ENCODE measurements at regions not wholly inside any gene's neighbourhood (a gene's known extent, or its start where the extent isn't known, plus 50 kb on each side); places are given as distances from the start of the nearest gene placed in this dataset.

- no peak for DNase-seq (ENCODE audit: low spot score)
Observed at GRCh38 chr10:78320506-78320905, 286.8 kb downstream of the RPS24 start.

- no peak for DNase-seq (ENCODE audit: low spot score)
Observed at GRCh38 chr10:78321000-78321399, 287.3 kb downstream of the RPS24 start.

DNA sequence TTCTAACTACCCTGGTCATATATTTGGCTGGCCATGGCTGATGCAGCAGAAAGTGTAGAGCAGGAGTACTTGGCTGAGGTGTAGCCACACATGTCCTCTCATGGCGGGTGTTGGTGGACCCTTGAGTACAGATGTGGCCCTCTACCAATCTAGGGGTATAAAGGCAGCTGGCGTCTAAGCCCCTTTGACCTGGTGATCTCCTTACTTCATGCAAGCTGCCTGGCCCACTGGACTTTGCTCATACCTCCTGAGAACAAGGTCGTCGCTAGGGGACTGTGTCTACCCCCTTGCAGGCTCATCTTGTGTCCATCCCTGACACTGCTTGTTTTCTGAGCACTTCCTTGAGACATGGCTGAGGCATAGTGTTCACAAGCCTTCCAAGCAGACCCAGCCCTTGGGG, 287.8 kb downstream of the RPS24 start:
- no peak for DNase-seq (ENCODE audit: low spot score)

DNA sequence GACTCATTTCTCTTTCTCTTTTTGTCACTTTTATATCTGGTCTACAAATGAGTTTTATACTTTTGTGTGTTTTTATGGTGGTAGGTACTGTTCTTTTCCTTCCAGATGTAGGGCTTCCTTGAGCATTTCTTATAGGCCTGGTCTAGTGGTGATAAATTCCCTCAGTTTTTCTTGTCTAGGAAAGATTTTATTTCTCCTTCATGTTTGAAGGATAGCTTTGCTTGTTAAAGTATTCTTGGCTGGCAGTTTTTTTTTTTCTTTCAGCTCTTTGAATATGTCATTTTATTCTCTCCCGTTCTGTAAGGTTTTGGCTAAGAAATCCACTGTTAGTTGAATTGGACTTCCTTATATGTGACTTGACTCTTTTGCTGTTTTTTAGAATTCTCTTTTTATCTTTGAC, 292.7 kb downstream of the RPS24 start:
- DNase-seq (ENCODE audit: low spot score) = no peak

DNA sequence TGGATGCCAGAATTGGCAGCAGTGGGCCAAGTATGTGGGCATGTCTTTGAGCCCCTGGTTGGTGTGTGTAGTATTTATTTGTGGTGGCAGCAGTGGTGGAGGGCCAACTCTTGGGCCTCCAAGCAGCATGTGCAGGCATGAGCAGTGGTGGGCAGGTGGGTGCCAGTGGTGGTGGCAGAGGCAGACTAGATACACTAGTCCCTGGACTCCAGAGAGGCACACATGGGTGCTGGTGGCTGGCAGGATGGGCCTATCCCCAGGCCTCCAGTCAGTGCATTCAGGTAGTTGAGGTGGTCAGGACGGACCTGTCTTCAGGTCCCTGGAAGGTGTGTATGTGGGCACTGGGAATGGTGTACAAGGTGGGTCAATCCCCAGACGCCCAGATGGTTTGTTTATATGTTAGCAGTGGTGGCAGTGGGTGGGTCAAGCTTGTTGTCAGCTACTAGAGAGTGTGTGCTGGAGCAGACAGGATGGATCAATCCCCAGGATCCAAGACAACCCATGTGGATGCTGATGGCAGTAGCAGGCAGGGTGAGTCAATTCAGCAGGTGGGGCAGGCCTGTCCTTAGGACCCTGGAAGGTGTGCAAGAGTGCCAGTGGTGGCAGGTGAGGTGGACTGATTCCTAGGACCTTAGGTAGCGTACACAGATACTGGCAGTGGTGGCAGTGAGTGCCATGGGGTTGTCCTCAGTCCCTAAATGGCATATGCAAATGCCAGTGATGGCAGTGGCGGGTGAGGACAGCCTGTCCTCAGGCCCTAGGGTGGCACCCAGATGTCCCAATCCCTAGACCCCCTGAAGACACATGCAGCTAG, 294.3 kb downstream of the RPS24 start:
- DNase-seq (ENCODE audit: low spot score) = no peak

DNA sequence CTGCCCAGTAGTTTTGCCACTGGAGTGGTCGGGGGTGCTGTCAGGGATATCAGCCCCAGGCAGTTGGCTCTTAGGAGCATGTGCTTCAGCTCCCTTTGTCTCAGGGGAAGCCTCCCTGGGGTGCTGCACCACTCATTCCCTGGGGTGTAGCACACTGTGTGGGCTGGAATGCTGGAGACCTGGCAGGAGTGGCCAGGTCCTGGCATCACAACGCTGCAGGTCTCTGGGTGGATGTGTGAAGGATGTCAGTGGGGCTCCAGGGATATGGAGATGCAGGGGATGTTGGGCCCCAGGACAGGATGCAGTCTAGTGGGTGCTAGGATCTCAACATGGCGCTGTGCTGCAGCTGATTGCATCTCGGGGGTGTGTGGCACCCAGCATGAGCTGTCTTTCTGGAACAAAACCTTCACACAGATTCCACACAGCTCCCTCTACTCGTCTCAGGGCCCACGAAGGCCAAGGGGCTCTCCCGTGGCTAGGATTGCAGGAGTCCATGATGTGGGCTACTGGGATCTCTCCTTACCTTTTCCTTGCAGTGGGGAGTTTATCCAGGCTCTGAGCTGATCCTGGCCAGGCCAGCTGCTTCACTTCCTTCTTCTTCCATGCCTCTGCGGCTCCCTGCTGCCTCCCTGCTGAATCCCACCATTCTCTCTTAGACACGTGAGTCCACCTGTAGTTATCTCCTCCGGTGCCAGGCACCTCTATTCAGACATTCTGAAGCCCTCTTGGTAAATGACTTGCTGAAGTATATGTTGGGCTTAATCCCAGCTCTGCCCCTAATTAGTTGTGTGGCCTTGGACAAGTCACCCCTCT, 295.1 kb downstream of the RPS24 start:
- no peak for DNase-seq (ENCODE audit: low spot score)

- DNase-seq (ENCODE audit: low spot score) = no peak
Observed at GRCh38 chr10:78330884-78331283, 297.2 kb downstream of the RPS24 start.

- DNase-seq (ENCODE audit: low spot score) = no peak
Observed at GRCh38 chr10:78331391-78331922, 297.8 kb downstream of the RPS24 start.

- no peak for DNase-seq (ENCODE audit: low spot score)
Observed at GRCh38 chr10:78332012-78332411, 298.3 kb downstream of the RPS24 start.

- DNase-seq (ENCODE audit: low spot score) = no peak
Observed at GRCh38 chr10:78332657-78333056, 299.0 kb downstream of the RPS24 start.

- DNase-seq (ENCODE audit: low spot score) = no peak
Observed at GRCh38 chr10:78333362-78334143, 299.9 kb downstream of the RPS24 start.

DNA sequence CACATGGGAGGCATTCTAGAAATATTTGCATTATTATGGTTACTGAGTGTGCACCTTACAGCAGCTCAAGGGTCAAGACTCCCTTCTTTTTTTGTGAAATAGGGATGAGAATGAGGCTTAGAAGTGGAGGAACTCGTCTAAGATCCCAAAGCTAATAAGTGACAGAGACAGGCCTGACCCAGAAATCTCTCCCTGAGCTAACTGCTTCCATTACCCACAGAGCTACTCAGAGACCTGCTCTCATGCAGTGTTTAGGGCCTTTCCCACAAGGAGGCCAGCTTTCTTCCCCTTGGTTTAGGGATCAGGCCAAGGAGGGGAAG, 301.7 kb downstream of the RPS24 start:
- DNase-seq (ENCODE audit: low spot score) = no peak

GRCh38 chr10:78335691-78336401, 302.2 kb downstream of the RPS24 start:
- DNase-seq (ENCODE audit: low spot score) = no peak

- DNase-seq (ENCODE audit: low spot score) = no peak
Observed at GRCh38 chr10:78336402-78336791, 302.7 kb downstream of the RPS24 start.

GRCh38 chr10:78337016-78337415, 303.4 kb downstream of the RPS24 start:
- no peak for DNase-seq (ENCODE audit: low spot score)

GRCh38 chr10:78337646-78338391, 304.2 kb downstream of the RPS24 start:
- DNase-seq (ENCODE audit: low spot score) = no peak

DNA sequence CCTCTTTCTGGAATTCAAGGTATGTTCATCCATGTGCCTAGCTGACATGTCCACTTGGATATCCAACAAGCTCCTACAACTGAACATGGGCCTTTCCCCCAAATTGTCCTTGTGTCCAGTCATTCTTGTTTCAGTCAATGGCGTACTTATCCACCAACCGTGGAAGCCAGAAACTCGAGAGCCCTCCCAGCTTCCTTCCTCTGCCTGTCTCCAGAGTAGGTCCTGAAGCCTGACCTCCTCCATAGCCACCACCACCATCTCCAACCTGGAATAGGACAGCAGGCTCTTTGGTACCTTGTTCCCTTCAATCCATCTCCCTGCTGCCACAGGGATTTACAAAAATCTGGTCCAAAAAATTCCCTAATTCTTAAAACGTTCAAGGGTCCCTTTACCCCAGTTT, 305.1 kb downstream of the RPS24 start:
- DNase-seq (ENCODE audit: low spot score) = no peak

DNA sequence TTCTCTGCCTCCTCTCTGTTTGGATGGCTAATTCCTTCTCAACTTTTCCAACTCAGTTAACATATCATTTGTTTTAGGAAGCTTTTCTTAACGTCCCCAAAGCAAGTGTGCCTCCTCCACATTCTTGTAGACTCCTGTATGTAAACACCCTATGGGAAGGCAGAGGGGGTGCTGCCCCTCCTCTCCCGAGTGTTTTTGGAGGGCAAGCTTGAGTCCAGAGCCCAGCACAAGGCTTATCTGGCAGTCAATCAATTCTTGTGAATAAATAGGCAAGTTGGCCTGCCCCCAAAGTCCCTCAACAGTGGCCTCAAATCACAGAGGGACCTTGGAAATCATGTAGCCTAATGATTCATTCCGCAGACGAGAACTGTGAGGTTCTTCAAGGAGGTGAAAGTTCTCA, 305.6 kb downstream of the RPS24 start:
- DNase-seq (ENCODE audit: low spot score) = no peak

GRCh38 chr10:78341953-78342614, 308.4 kb downstream of the RPS24 start:
- DNase-seq (ENCODE audit: low spot score) = no peak

DNA sequence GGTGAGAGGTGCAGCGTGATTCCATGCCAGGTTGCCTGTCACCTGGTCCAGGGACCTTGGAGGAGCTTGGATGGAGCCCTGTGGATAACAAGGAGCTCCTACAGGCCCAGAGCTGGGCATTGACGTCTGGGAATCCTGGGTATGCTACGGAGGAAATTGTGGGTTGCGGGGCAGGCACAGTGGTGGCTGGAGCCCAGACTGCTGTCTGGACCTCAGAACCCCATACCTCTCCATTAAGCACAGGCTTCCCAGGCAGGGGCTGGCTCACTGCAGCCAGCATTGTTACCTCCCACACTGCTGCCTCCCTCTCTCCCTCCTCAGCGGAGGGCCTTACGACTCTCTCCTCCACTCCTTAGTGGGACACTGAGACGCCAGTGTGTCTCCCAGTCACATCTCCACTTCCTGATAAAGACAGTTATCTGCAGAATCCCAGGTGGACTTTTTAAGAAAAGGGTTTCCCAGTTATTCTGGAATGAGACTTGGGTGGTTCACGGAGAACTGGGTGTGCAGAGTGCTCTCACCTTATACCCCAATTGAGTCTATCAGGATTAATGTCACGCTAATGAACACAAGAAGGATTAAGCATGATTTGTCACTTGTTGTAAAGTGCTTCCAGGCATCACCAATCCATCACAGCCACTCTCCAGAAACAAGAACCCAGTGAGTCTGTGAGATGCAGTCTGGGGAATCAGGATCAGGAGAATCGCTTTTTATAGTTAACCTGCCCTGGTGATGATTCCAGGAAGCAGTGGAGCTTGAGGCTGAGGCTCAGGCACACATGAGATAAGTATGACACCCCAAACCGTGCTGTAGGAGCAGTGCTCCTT, 309.4 kb downstream of the RPS24 start:
- no peak for DNase-seq (ENCODE audit: low spot score)

All from COLO829 (cell line).